ENCODE measurements at regions not wholly inside any gene's neighbourhood (a gene's known extent, or its start where the extent isn't known, plus 50 kb on each side); places are given as distances from the start of the nearest gene placed in this dataset.

DNA sequence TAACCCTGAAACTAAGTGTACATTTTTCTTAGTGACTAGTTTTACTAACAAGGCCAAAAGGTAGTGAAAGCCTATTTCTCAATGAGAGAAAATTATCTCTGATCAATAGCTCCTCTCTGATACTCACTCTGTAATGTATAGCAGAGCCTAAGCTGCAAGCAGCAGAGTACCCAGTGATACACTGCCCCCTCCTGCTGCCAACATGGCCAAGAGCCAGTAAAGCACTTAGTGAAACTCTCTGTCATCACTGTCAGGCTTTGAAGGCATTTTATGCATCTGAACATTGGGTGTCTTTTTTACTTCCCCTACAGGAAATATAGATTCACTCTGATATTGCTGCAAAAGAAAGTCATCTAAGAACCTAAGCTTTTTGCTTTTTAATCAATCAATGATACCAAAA is 784.1 kb upstream of the CDH7 start:
- Histone ChIP-seq H3K9me3 (ENCODE audit: severe bottlenecking) (no peaks in the 10 kb centered on the region), H3K36me3 (ENCODE audit: low read depth) (no peaks in the 10 kb centered on the region), H3K27me3 (ENCODE audit: insufficient read depth, poor library complexity, severe bottlenecking) (no peaks in the 10 kb centered on the region), H3K27ac (ENCODE audit: poor library complexity, severe bottlenecking) (no peak overlapping the region), H3K4me1 (ENCODE audit: insufficient read depth, poor library complexity, severe bottlenecking) (no peaks in the 10 kb centered on the region), H3K4me3 (ENCODE audit: severe bottlenecking) (no peak overlapping the region)
- ATAC-seq (ENCODE audit: low read depth) = peak; percentile 29; the same call in 1 of the 3 replicates
- TF ChIP-seq, protein P1, sequence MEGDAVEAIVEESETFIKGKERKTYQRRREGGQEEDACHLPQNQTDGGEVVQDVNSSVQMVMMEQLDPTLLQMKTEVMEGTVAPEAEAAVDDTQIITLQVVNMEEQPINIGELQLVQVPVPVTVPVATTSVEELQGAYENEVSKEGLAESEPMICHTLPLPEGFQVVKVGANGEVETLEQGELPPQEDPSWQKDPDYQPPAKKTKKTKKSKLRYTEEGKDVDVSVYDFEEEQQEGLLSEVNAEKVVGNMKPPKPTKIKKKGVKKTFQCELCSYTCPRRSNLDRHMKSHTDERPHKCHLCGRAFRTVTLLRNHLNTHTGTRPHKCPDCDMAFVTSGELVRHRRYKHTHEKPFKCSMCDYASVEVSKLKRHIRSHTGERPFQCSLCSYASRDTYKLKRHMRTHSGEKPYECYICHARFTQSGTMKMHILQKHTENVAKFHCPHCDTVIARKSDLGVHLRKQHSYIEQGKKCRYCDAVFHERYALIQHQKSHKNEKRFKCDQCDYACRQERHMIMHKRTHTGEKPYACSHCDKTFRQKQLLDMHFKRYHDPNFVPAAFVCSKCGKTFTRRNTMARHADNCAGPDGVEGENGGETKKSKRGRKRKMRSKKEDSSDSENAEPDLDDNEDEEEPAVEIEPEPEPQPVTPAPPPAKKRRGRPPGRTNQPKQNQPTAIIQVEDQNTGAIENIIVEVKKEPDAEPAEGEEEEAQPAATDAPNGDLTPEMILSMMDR (IDR thresholded peaks at IDR 0.05; ENCODE audit: poor library complexity, severe bottlenecking) = no peak
- DNase-seq (ENCODE audit: low spot score) = no peak

DNA sequence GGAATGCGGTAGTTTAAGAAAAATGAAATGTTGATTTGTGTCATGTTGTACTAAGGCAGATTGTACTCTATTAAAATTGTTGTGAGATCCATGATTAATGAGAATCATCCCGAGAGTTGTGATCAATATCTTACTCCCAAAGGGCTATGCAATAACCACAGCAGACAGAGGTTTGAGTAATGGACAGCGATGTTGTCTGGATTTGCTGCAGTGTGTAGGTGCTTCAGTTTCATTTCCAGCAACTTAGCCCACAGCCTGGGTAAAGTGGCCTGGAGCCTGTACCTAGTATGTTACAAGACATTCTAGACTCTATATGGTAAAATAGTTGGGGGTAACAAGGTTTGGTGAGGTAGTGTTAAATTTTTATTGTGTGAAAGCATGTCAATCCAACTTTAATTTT is 794.3 kb upstream of the CDH7 start:
- Histone ChIP-seq H3K27ac (ENCODE audit: poor library complexity, severe bottlenecking) (no peak overlapping the region), H3K4me1 (ENCODE audit: insufficient read depth, poor library complexity, severe bottlenecking) (no peaks in the 10 kb centered on the region), H3K9me3 (ENCODE audit: severe bottlenecking) (no peaks in the 10 kb centered on the region), H3K4me3 (ENCODE audit: severe bottlenecking) (no peak overlapping the region), H3K27me3 (ENCODE audit: insufficient read depth, poor library complexity, severe bottlenecking) (no peaks in the 10 kb centered on the region), H3K36me3 (ENCODE audit: low read depth) (no peaks in the 10 kb centered on the region)
- DNase-seq (ENCODE audit: low spot score) = no peak
- TF ChIP-seq, protein P1 (IDR thresholded peaks at IDR 0.05; ENCODE audit: poor library complexity, severe bottlenecking) = no peak
- ATAC-seq (ENCODE audit: low read depth) = no peak

DNA sequence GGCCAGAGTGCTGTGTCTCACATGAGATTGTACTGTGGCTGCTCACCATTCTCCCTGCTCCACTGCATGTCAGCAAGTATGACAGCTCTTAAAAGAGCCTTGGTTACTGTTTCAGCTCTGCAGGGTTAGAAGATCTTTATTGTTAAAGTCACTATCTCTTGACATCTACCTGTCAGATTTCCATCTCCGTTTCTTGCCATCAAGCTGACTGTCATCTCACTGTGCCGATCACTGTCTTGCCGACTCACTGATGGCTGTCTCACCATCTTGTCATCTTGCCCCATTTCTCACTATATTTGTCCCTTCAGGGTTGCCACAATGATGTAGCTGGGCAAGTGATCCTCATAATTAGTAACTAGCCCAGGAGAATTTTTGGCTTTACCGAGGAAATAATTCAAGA is 800.9 kb upstream of the CDH7 start:
- TF ChIP-seq, protein P1 (IDR thresholded peaks at IDR 0.05; ENCODE audit: poor library complexity, severe bottlenecking) = no peak
- Histone ChIP-seq H3K4me3 (ENCODE audit: severe bottlenecking) (no peak overlapping the region), H3K27ac (ENCODE audit: poor library complexity, severe bottlenecking) (no peak overlapping the region), H3K36me3 (ENCODE audit: low read depth) (no peaks in the 10 kb centered on the region), H3K9me3 (ENCODE audit: severe bottlenecking) (no peaks in the 10 kb centered on the region), H3K27me3 (ENCODE audit: insufficient read depth, poor library complexity, severe bottlenecking) (no peaks in the 10 kb centered on the region), H3K4me1 (ENCODE audit: insufficient read depth, poor library complexity, severe bottlenecking) (no peaks in the 10 kb centered on the region)
- ATAC-seq (ENCODE audit: low read depth) (no peak), DNase-seq (ENCODE audit: low spot score) (no peak)

DNA sequence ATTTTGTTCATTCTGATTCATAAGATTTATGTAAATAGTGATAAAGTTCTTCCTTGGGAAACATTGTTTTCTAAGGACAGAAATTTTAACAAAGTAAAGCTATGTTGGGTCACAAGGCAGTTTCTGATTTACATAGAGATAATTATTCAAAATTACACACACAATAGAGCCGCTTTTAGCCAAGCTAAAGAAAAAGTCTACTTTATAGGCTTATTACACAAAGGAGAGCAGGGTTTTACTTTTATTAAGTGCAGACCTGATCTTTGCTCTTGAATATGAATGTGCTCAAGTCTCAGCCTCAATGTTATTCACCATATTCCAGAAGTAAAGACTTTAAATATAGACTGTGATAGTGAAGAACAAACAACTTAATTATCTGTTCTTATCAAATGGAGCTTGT is 787.8 kb upstream of the LINC00305 start:
- H3K4me3 ChIP-seq (ENCODE audit: severe bottlenecking) = no peak overlapping the region
- no peak for ATAC-seq (ENCODE audit: low read depth)
- H3K27ac ChIP-seq (ENCODE audit: poor library complexity, severe bottlenecking) = no peak overlapping the region
- no peak for DNase-seq (ENCODE audit: low spot score)
- H3K27me3 ChIP-seq (ENCODE audit: insufficient read depth, poor library complexity, severe bottlenecking) = no peaks in the 10 kb centered on the region
- TF ChIP-seq, protein P1 (IDR thresholded peaks at IDR 0.05; ENCODE audit: poor library complexity, severe bottlenecking) = no peak
- H3K9me3 ChIP-seq (ENCODE audit: severe bottlenecking) = no peaks in the 10 kb centered on the region
- H3K4me1 ChIP-seq (ENCODE audit: insufficient read depth, poor library complexity, severe bottlenecking) = no peaks in the 10 kb centered on the region
- no peaks in the 10 kb centered on the region for H3K36me3 ChIP-seq (ENCODE audit: low read depth)

DNA sequence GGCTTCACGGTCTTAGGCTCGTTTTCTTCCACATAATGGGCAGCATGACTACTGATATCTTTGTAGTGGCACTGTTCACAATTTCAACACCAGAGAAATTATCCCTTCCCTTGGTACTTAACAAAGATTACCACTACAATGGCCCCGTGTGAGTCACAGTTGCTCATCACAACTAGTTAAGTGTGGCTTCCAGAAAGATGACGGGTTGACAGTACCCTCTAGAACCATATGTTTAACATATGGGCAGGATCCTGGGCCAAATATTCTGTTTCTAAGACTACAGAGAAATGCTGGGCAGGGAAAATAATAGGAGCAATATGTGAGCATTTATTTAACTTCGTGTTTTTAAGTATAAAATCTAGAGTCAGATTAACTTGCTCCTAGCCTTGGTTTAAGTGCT is 780.1 kb upstream of the LINC00305 start:
- ATAC-seq (ENCODE audit: low read depth) (peak; percentile 57; the same call in 2 of the 3 replicates), DNase-seq (ENCODE audit: low spot score) (no peak)
- H3K9me3 ChIP-seq (ENCODE audit: severe bottlenecking) = no peaks in the 10 kb centered on the region
- H3K27ac ChIP-seq (ENCODE audit: poor library complexity, severe bottlenecking) = no peak overlapping the region
- no peak overlapping the region for H3K4me3 ChIP-seq (ENCODE audit: severe bottlenecking)
- TF ChIP-seq, protein P1 (IDR thresholded peaks at IDR 0.05; ENCODE audit: poor library complexity, severe bottlenecking) = no peak
- no peaks in the 10 kb centered on the region for H3K4me1 ChIP-seq (ENCODE audit: insufficient read depth, poor library complexity, severe bottlenecking)
- H3K36me3 ChIP-seq (ENCODE audit: low read depth) = no peaks in the 10 kb centered on the region
- H3K27me3 ChIP-seq (ENCODE audit: insufficient read depth, poor library complexity, severe bottlenecking) = no peaks in the 10 kb centered on the region

Measured in RWPE2 (cell line).